ENCODE measurements at regions not wholly inside any gene's neighbourhood (a gene's known extent, or its start where the extent isn't known, plus 50 kb on each side); places are given as distances from the start of the nearest gene placed in this dataset.

DNA sequence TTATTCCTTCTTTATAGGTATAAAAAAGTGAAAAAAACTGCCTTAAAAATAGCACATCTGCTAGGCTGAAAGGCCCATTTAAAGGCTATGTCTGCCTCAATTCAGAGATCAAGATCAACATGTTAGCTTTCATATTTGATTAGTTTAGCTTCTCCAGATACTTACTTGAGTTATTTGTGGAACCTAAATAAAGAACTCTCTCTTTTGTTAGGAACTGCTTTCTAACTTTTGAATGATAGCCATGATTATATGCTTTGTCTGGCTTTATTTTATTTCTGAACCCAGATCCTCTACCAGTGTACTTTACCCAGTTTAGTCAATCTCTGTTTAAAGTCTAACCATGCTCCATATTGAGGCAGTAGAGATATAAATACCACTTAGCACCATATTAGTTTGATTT, 515.5 kb upstream of the SEMA3D start:
- TF ChIP-seq, protein P1, sequence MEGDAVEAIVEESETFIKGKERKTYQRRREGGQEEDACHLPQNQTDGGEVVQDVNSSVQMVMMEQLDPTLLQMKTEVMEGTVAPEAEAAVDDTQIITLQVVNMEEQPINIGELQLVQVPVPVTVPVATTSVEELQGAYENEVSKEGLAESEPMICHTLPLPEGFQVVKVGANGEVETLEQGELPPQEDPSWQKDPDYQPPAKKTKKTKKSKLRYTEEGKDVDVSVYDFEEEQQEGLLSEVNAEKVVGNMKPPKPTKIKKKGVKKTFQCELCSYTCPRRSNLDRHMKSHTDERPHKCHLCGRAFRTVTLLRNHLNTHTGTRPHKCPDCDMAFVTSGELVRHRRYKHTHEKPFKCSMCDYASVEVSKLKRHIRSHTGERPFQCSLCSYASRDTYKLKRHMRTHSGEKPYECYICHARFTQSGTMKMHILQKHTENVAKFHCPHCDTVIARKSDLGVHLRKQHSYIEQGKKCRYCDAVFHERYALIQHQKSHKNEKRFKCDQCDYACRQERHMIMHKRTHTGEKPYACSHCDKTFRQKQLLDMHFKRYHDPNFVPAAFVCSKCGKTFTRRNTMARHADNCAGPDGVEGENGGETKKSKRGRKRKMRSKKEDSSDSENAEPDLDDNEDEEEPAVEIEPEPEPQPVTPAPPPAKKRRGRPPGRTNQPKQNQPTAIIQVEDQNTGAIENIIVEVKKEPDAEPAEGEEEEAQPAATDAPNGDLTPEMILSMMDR (IDR thresholded peaks at IDR 0.05; ENCODE audit: borderline replicate concordance, insufficient read depth, low read depth, low read length), result no peak
- no peak overlapping the region for H3K4me3 ChIP-seq (ENCODE audit: low read depth, low read length)

DNA sequence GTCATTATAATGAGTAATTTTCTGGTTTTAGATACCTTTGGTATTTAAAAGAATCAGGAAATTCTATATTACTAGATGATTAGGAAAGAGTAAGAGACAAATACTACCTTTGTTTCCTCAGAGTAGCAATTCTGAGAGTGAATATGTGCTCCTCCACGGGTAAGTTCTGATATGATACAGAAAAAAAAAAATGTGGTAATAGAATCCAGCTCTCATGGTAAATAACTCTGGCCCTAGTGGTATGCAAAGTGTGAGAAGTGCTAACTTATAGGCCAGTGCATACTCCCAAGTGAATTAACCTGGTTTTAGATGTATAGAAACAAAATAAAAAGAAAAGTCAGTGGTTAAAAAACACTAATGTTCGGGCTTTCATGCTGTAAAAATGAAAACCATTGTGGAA, 512.6 kb upstream of the SEMA3D start:
- TF ChIP-seq, protein P1 (IDR thresholded peaks at IDR 0.05; ENCODE audit: borderline replicate concordance, insufficient read depth, low read depth, low read length), result no peak
- no peak overlapping the region for H3K4me3 ChIP-seq (ENCODE audit: low read depth, low read length)

DNA sequence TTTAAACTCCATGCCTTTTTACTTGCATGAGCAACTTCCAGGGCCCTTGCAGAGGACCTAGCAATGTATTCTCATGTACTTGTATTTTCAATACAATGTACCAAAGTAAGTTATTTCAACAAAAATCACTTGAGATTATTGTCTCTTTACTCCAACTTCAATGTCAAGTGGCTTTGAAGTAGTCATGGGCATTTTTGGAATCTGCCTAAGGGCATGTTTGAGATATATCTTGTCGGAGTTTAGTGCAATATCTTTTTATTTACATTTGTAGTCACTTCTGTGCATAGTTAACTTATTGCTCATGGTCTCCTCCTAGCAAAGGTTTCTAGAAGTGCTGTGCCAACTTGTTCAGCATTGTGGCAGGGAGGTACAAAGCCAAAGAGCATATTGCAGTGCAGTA, 508.7 kb upstream of the SEMA3D start:
- H3K4me3 ChIP-seq (ENCODE audit: low read depth, low read length), result no peak overlapping the region
- TF ChIP-seq, protein P1 (IDR thresholded peaks at IDR 0.05; ENCODE audit: borderline replicate concordance, insufficient read depth, low read depth, low read length), result no peak

DNA sequence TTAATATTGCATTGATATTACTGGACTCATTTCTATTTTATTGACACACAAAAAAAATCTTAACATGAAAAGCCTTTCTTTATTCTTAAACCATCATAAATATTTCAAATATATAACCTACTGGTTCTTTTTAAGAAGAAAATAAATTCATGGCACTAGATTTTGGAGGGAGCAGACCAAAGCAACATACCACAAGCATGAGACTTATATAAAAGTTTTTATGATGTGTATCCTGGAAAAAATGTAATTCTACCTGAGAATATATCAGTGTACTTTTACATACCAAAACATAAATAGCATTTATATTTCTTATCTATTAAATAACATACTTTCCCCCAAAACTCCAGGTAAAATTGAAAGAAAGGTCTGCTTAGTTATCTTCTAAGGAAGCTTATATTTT, 508.2 kb upstream of the SEMA3D start:
- TF ChIP-seq, protein P1 (IDR thresholded peaks at IDR 0.05; ENCODE audit: borderline replicate concordance, insufficient read depth, low read depth, low read length), result no peak
- no peak overlapping the region for H3K4me3 ChIP-seq (ENCODE audit: low read depth, low read length)

DNA sequence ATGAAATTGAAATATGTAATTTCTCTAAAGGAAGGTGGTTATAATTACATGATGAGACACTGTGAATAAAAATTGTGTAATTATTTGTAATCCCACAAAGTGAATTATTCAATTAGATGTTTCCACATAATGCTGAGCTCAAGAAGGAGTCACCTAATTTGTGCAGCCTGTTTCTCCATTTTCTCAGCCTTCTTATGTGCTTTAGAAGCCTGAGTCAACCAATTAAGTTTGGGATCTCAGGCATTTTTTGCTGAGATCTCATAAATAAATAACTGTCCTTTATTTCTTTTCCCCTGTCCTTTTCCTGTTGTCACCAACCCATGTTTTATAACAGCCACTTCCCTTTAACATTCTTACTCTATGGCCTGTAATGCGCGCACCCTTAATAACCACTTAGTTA, 506.5 kb upstream of the SEMA3D start:
- TF ChIP-seq, protein P1 (IDR thresholded peaks at IDR 0.05; ENCODE audit: borderline replicate concordance, insufficient read depth, low read depth, low read length), result no peak
- no peak overlapping the region for H3K4me3 ChIP-seq (ENCODE audit: low read depth, low read length)

DNA sequence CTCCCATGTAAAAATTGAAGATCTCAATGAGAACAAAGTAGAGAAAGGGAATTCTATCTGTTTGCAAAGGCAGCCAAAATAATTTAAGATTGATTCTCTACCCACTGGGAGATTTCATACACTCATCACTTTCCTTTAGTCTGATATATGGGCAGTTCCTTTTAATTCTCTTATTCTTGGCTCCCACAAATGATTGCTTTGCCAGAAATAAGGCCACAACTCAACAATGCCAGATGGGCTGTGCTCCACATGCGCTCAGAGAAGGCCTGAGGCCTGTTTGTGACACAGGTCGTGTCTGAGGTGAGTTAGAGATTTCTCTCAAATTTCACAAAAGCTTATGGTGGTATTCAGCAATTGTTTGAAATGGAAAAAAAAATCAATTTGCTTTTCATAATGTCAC, 501.9 kb upstream of the SEMA3D start:
- H3K4me3 ChIP-seq (ENCODE audit: low read depth, low read length), result no peak overlapping the region
- TF ChIP-seq, protein P1 (IDR thresholded peaks at IDR 0.05; ENCODE audit: borderline replicate concordance, insufficient read depth, low read depth, low read length), result no peak

DNA sequence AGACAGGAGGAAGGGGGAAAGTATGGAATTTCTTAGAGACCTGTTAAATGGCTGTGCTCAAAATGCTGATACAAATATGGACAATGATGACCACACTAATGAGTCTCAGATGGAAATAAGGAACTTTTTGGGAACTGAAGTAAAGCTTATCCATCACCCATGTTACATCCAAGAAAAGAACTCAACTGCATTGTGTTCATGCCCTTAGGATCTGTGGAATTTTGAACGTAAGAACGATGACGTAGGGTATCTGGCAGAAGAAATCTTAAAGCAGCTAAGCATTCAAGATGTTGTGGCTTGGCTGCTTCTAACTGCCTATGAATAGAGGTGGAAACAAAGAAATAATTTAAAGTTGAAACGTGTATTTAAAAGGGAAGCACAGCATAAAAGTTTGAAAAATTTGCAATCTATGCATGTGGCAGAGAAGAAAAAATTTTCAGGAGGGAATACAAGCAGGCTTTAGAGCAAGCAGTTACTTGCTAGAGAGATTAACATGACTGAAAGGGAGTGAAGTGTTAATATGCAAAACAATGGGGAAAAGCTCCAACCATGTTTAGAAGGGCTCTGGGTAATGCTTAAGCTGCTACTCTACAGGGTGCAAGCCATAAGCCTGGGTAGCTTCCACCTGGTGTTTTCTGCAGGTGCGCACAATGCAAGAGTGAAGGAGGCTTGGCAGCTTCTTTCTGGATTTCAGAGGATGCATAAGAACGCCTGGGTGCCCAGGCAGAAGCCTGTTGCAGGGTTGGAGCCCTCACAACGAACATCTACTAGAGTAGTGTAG, 499.7 kb upstream of the SEMA3D start:
- no peak overlapping the region for H3K4me3 ChIP-seq (ENCODE audit: low read depth, low read length)
- TF ChIP-seq, protein P1 (IDR thresholded peaks at IDR 0.05; ENCODE audit: borderline replicate concordance, insufficient read depth, low read depth, low read length), result no peak

Data from GM12875 (cell line).